Endothelial cell (in vitro differentiated cells): ENCODE measurements at regions not wholly inside any gene's neighbourhood (a gene's known extent, or its start where the extent isn't known, plus 50 kb on each side); places are given as distances from the start of the nearest gene placed in this dataset.

ENCODE experiments used
- DNase-seq: peaks from one replicate; pipeline ENCODE4 v3.0.0; 2021; ENCODE audit warnings: low spot score
- H3K27ac Mint-ChIP-seq: one replicate; pipeline ENCODE4 v1.8.0; 2021; ENCODE audit warnings: mixed read lengths, inconsistent platforms; ENCODE audit not compliant: unreplicated experiment
- H3K27me3 Mint-ChIP-seq: one replicate; pipeline ENCODE4 v1.8.0; 2021; ENCODE audit warnings: mild to moderate bottlenecking, moderate library complexity, mixed read lengths, inconsistent platforms; ENCODE audit not compliant: unreplicated experiment
- H3K36me3 Mint-ChIP-seq: one replicate; pipeline ENCODE4 v1.8.0; 2021; ENCODE audit warnings: mild to moderate bottlenecking, low read depth, mixed read lengths, inconsistent platforms; ENCODE audit not compliant: unreplicated experiment
- H3K4me1 Mint-ChIP-seq: one replicate; pipeline ENCODE4 v1.8.0; 2021; ENCODE audit warnings: mild to moderate bottlenecking, mixed read lengths, inconsistent platforms; ENCODE audit not compliant: unreplicated experiment
- H3K4me3 Mint-ChIP-seq: one replicate; pipeline ENCODE4 v1.8.0; 2021; ENCODE audit warnings: mild to moderate bottlenecking, mixed read lengths, inconsistent platforms; ENCODE audit not compliant: unreplicated experiment
- H3K9me3 Mint-ChIP-seq: one replicate; pipeline ENCODE4 v1.8.0; 2021; ENCODE audit warnings: mixed read lengths, inconsistent platforms; ENCODE audit not compliant: unreplicated experiment
- TF ChIP-seq, protein P1 (sequence below): fragments of 200-600 bp; sonication (generic); IDR thresholded peaks from one replicate; pipeline ENCODE4 v1.5.0; 2021; ENCODE audit warnings: antibody characterized with exemption; ENCODE audit not compliant: unreplicated experiment

DNA sequence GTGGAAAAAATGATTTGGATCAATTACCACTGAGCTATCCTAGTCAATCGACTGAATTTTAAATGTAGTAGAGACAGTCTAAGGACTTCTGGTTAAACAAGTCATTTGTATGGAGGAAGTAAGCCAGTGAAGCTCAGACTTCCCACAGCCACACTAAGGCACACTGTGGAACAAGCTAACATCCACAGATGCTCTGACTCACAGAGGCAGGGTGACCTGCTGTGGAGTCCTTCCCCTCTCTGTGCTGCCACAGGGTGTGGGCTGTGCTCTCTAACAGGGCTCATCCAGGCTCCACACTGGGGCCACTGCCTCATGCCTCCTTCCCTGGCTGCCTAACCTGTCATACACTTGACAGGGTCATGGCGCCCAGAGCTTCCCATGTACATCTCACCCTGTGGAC, 351.0 kb downstream of the GALR1 start:
- Mint-ChIP-seq H3K36me3 (no peaks in the 10 kb centered on the region), H3K4me1 (no peaks in the 10 kb centered on the region), H3K27ac (no peak overlapping the region), H3K9me3 (no peaks in the 10 kb centered on the region), H3K27me3 (no peaks in the 10 kb centered on the region), H3K4me3 (no peak overlapping the region)
- TF ChIP-seq, protein P1, sequence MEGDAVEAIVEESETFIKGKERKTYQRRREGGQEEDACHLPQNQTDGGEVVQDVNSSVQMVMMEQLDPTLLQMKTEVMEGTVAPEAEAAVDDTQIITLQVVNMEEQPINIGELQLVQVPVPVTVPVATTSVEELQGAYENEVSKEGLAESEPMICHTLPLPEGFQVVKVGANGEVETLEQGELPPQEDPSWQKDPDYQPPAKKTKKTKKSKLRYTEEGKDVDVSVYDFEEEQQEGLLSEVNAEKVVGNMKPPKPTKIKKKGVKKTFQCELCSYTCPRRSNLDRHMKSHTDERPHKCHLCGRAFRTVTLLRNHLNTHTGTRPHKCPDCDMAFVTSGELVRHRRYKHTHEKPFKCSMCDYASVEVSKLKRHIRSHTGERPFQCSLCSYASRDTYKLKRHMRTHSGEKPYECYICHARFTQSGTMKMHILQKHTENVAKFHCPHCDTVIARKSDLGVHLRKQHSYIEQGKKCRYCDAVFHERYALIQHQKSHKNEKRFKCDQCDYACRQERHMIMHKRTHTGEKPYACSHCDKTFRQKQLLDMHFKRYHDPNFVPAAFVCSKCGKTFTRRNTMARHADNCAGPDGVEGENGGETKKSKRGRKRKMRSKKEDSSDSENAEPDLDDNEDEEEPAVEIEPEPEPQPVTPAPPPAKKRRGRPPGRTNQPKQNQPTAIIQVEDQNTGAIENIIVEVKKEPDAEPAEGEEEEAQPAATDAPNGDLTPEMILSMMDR: no peak
- no peak for DNase-seq

DNA sequence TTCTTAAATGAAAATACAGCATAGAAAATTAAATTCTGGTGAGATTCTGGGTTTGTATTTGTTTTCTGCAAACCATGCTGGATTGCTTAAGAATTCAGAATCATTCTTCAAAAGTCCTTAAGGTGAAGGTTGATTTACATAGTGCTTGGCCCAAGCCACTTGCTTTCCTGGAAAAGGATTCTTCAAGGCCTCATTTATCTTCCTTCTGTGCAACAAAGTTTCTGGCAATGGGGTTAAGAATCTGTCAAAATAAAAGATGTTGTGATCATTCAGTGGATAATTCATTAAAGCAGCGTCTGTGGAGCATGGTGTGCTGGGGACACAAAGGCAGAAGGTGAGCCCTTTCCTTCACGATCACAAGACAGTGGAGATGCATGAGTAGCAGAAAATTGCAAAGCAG, 351.9 kb downstream of the GALR1 start:
- Mint-ChIP-seq H3K4me3 (no peak overlapping the region), H3K27me3 (peaks cover 3% of the 10 kb centered on the region), H3K9me3 (peaks cover 3% of the 10 kb centered on the region), H3K27ac (no peak overlapping the region), H3K4me1 (no peaks in the 10 kb centered on the region), H3K36me3 (no peaks in the 10 kb centered on the region)
- TF ChIP-seq, protein P1: no peak
- DNase-seq: no peak

DNA sequence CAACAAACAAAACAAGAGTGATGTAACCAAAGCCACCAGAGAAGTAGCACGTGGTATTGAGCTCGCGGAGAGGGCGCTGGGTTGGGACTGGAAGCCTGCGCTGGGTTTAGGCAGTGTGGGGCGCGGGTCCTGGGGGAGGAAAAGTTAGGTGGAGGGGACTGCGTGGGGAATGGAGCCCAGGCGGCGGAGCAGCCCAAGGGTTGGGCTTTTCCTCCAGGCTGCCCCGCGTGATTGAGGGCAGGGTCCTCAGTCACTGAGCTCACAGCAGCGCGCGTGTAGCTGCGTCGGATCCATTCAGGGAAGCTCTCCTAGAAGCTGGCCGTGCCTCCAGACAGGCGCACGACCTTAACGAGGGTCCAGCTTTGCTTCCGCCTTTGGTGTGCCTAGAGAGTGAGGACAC, 357.4 kb downstream of the GALR1 start:
- H3K27ac Mint-ChIP-seq: no peak overlapping the region
- no peak for DNase-seq
- H3K9me3 Mint-ChIP-seq: peaks cover 7% of the 10 kb centered on the region
- peaks cover 6% of the 10 kb centered on the region for H3K27me3 Mint-ChIP-seq
- TF ChIP-seq, protein P1: no peak
- no peaks in the 10 kb centered on the region for H3K4me1 Mint-ChIP-seq
- no peak overlapping the region for H3K4me3 Mint-ChIP-seq
- H3K36me3 Mint-ChIP-seq: no peaks in the 10 kb centered on the region

DNA sequence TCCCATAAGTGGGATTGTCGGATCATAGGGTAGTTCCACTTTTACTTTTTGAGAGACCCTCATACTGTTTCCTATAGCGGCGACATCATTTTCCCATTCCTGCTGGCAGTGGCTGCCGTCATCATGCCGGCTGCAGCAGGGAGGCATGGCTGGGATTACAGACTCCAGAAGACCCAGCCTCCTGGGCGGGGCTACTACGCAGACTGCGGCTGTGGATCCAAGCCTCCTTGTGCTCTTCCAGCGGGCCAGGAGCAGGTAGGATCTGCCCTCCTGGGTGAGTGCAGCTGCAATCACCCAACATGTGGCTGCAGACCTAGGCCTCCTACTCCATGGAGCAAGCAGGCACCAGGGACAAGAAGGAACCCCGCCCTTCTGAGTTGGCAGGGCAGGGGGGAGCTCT, 359.2 kb downstream of the GALR1 start:
- DNase-seq: no peak
- Mint-ChIP-seq H3K9me3 (peaks cover 7% of the 10 kb centered on the region), H3K4me3 (no peak overlapping the region)

DNA sequence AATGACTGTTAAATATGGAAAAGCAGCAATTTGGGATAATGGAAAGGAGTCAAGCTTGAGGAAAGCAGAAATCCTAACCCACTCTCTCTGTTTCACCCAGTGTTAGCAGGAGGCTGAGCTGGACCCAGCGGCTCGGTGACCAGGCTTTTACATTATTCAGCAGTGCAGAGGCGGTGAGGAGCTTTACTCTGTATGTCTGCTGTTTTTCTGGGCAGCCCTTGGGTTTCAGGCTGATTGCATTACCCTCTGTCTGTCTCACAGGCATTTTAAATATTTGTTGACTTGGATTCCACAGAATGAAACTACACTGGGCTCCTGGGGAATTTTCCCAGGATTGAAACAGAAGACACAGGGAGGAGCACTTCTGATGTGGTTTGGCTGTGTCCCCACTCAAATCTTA, 368.0 kb downstream of the GALR1 start:
- Mint-ChIP-seq H3K4me3 (no peak overlapping the region), H3K27me3 (peaks cover 2% of the 10 kb centered on the region), H3K9me3 (no peaks in the 10 kb centered on the region), H3K4me1 (no peaks in the 10 kb centered on the region), H3K27ac (no peak overlapping the region), H3K36me3 (no peaks in the 10 kb centered on the region)
- TF ChIP-seq, protein P1: no peak
- DNase-seq: no peak

More for the DNA sequence above, 359.2 kb downstream of the GALR1 start:
- no peak overlapping the region for H3K27ac Mint-ChIP-seq
- no peaks in the 10 kb centered on the region for H3K36me3 Mint-ChIP-seq
- H3K4me1 Mint-ChIP-seq: no peaks in the 10 kb centered on the region
- TF ChIP-seq, protein P1: no peak
- peaks cover 6% of the 10 kb centered on the region for H3K27me3 Mint-ChIP-seq
